K562 (cell line): ENCODE measurements at regions not wholly inside any gene's neighbourhood (a gene's known extent, or its start where the extent isn't known, plus 50 kb on each side); places are given as distances from the start of the nearest gene placed in this dataset.
A peak's percentile ranks its signal among the peaks of the same experiment; 100 is the strongest.

Experiments
- ATAC-seq: fragments of 200-7000 bp; cut with Tn5 transposase; 3 replicates; pipeline ENCODE4 v1.9.1; 2020; ENCODE audit warnings: moderate library complexity
- BruUV-seq: library from RNA; stranded (reverse); fragments of 400-500 nt; replicated peaks from 2 replicates; lab custom pipeline; 2021; lab: Mats Ljungman, UMichigan
- CTCF ChIA-PET: fragments of 300-600 bp; formaldehyde crosslinking; extraction: SDS; loops from one replicate; lab custom pipeline; 2021; ENCODE audit warnings: low intra/inter-chr PET ratio; lab: Yijun Ruan, JAX
- POLR2A ChIA-PET: fragments of 300-600, 350-650 bp; sonication (Branson Sonifier 250); formaldehyde crosslinking; extraction: SDS; loops from one replicate; lab custom pipeline; 2021; ENCODE audit warnings: antibody characterized with exemption, inconsistent platforms; lab: Yijun Ruan, JAX
- DNase-seq, 4 experiments: peaks; one replicate each; pipeline versions ENCODE4 v3.0.0 to v3.0.0-alpha.2; 2011 to 2018; ENCODE audit warnings: low spot score in 3 of 4, mixed read lengths in 3 of 4; ENCODE audit errors: extremely low read depth in 1 of 4
- FAIRE-seq: peaks from 2 replicates; lab custom pipeline; 2011; peaks lifted over from hg19 to GRCh38; lab: Jason Lieb, UNC
- H2AFZ ChIP-seq: 2 replicates; pipeline ENCODE4 v1.6.0; 2011; ENCODE audit warnings: low read depth, low read length, control low read depth, inconsistent platforms
- H3K27ac ChIP-seq: fragments of 200-600 bp; 3 replicates; pipeline ENCODE4 v1.8.0; 2011; ENCODE audit warnings: low read depth, mild to moderate bottlenecking, control low read depth, inconsistent platforms, low read length, moderate library complexity, mixed read lengths; ENCODE audit errors: extremely low read depth
- H3K27me3 ChIP-seq, 2 experiments: fragments of 300-600 bp in 1 of 2; 2 replicates in 1 of 2; 3 replicates in 1 of 2; pipeline versions ENCODE4 v1.6.0 to v1.8.0; 2011; ENCODE audit warnings: inconsistent platforms in 2 of 2, low read length in 2 of 2, mild to moderate bottlenecking in 1 of 2, mixed read lengths in 1 of 2, moderate library complexity in 1 of 2; ENCODE audit not compliant: control insufficient read depth in 2 of 2, insufficient read depth in 2 of 2
- H3K36me3 ChIP-seq: fragments of 300-600 bp; 3 replicates; pipeline ENCODE4 v1.8.0; 2011; ENCODE audit warnings: mild to moderate bottlenecking, low read length, inconsistent platforms; ENCODE audit not compliant: control insufficient read depth, insufficient read depth
- H3K4me1 ChIP-seq, 2 experiments: fragments of 200-600 bp in 1 of 2; replicated peaks in 1 of 2; 2 replicates in 1 of 2; 3 replicates in 1 of 2; pipeline versions ENCODE4 v1.5.1 to v1.8.0; 2011; ENCODE audit warnings: inconsistent platforms in 2 of 2, low read length in 2 of 2, mild to moderate bottlenecking in 1 of 2, mixed read lengths in 1 of 2, moderate library complexity in 1 of 2; ENCODE audit not compliant: control insufficient read depth in 2 of 2, insufficient read depth in 2 of 2
- H3K4me2 ChIP-seq: 2 replicates; pipeline ENCODE4 v1.6.1; 2011; ENCODE audit warnings: low read length, control low read depth, inconsistent platforms, mixed read lengths; ENCODE audit not compliant: insufficient read depth
- H3K4me3 ChIP-seq: fragments of 200-600 bp; sonication (generic), shearing (Covaris generic); 2 replicates; pipeline ENCODE4 v1.5.1; 2016; ENCODE audit warnings: control low read depth, inconsistent platforms
- H3K79me2 ChIP-seq: fragments of 200-600 bp; 3 replicates; pipeline ENCODE4 v1.8.0; 2011; ENCODE audit warnings: low read length, inconsistent platforms; ENCODE audit not compliant: control insufficient read depth, insufficient read depth
- H3K9ac ChIP-seq, 2 experiments: 2 replicates each; pipeline versions ENCODE4 v1.6.0 to v1.6.1; 2011; ENCODE audit warnings: low read depth in 2 of 2, low read length in 2 of 2, control low read depth in 1 of 2, inconsistent platforms in 1 of 2, mild to moderate bottlenecking in 1 of 2, mixed read lengths in 1 of 2; ENCODE audit not compliant: insufficient read depth in 1 of 2
- H3K9me1 ChIP-seq: one replicate; pipeline ENCODE4 v1.6.0; 2011; ENCODE audit warnings: inconsistent platforms, mild to moderate bottlenecking, low read length, moderate library complexity; ENCODE audit not compliant: control insufficient read depth, insufficient read depth
- H3K9me3 ChIP-seq: replicated peaks from 2 replicates; pipeline ENCODE4 v1.5.1; 2011; ENCODE audit warnings: low read depth, low read length, inconsistent platforms; ENCODE audit not compliant: control insufficient read depth, insufficient read depth
- H4K20me1 ChIP-seq: replicated peaks from 2 replicates; pipeline ENCODE4 v1.6.1; 2011; ENCODE audit warnings: low read length, inconsistent platforms, mixed read lengths; ENCODE audit not compliant: control insufficient read depth, insufficient read depth
- CBFB ChIP-seq: sonication (generic); formaldehyde crosslinking; IDR thresholded peaks from 2 replicates; pipeline ENCODE4 v1.4.0; 2020; ENCODE audit warnings: mild to moderate bottlenecking, missing genetic modification reagents
- HNRNPUL1 ChIP-seq: fragments of 200-400 bp; formaldehyde crosslinking; IDR thresholded peaks from 2 replicates; pipeline ENCODE4 v1.6.1; 2017; ENCODE audit warnings: low read length
- IFI16 ChIP-seq: fragments of 250-450 bp; sonication (Bioruptor Pico); IDR thresholded peaks from 2 replicates; pipeline ENCODE4 v2.1.2; 2022; ENCODE audit warnings: mild to moderate bottlenecking, inconsistent platforms
- KHSRP ChIP-seq: fragments of 450-650 bp; IDR thresholded peaks from 2 replicates; pipeline ENCODE4 v1.6.1; 2017
- NBN ChIP-seq: fragments of 450-650 bp; IDR thresholded peaks from 2 replicates; pipeline ENCODE4 v1.6.1; 2016; ENCODE audit warnings: low read depth, mild to moderate bottlenecking
- TCF3 ChIP-seq: sonication (generic); formaldehyde crosslinking; IDR thresholded peaks from 2 replicates; pipeline ENCODE4 v1.4.0; 2020; ENCODE audit warnings: mild to moderate bottlenecking, missing genetic modification reagents
- ZBTB17 ChIP-seq: fragments of 450-650 bp; formaldehyde crosslinking; IDR thresholded peaks from 2 replicates; pipeline ENCODE4 v1.4.0; 2020; ENCODE audit warnings: mild to moderate bottlenecking
- ZNF830 ChIP-seq: fragments of 250-450 bp; sonication (Bioruptor Pico); IDR thresholded peaks from 2 replicates; pipeline ENCODE4 v1.5.0; 2021; ENCODE audit warnings: mild to moderate bottlenecking
- WGBS: fragments of 100-300 bp; shearing (Covaris generic); methylation state at CpG from one replicate; pipeline ENCODE4 v1.1.6; 2016; ENCODE audit warnings: low coverage, mixed read lengths; ENCODE audit not compliant: insufficient coverage; ENCODE audit errors: missing lambda C conversion rate; 5-methylcytosine and 5-hydroxymethylcytosine counted together
- in situ Hi-C: fragments of 300-500 bp; cut with MboI; formaldehyde crosslinking; loops from 4 replicates; pipeline ENCODE4 v1.15.0; 2018; ENCODE audit warnings: inconsistent platforms, mixed read lengths
- intact Hi-C: fragments of 100-400 bp; cut with micrococcal nuclease; formaldehyde crosslinking; loops from 2 replicates; pipeline ENCODE4 v1.14.2; 2022

DNA sequence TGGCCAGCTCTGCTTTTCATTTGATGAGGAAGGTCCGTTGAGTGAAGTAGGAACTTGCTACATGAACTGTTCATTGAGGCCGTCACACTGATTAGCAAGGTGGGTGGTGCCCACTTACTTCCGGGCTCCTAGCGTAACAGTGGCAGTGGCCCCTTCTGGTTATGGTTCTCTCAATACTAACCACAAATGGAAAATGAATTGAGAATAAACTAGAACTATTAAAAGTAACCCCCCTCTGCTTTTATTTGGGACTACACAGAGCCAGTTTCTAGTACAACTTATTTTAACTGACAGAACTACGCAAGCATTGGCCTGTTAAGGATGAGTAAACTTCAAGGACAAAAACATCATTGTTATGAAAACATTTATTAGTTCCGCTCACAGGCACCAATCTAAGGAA lies 519.1 kb downstream of the INHBA start (continued):
- TF ChIP-seq CBFB (CRISPR knock-in tag), result no peak
- TF ChIP-seq, all 486 proteins: peak for 0

GRCh38 chr7:41182782-41183181 lies 520.1 kb downstream of the INHBA start:
- no peak for FAIRE-seq
- CTCF ChIA-PET, result interaction anchor here (0.7 kb wide), 1 partner anchor 23 kb away, joined by 3 read pairs; no protein-coding TSS in a partner anchor
- H3K79me2 ChIP-seq, result no peaks in the 10 kb centered on the region
- ATAC-seq, result no peak
- H3K9ac ChIP-seq, result no peak overlapping the region
- H3K27me3 ChIP-seq, result no peaks in the 10 kb centered on the region
- no peak for DNase-seq
- H3K9me3 ChIP-seq, result no peaks in the 10 kb centered on the region
- no TSS peak for BruUV-seq
- no CpG with 5 or more reads among the region's 2 CpGs for WGBS
- H4K20me1 ChIP-seq, result no peaks in the 10 kb centered on the region
- no peak overlapping the region for H2AFZ ChIP-seq
- H3K4me1 ChIP-seq, result no peaks in the 10 kb centered on the region
- intact Hi-C loops, result no loop called here
- no peak overlapping the region for H3K4me2 ChIP-seq
- H3K27ac ChIP-seq, result no peak overlapping the region
- no peak overlapping the region for H3K4me3 ChIP-seq
- H3K36me3 ChIP-seq, result no peaks in the 10 kb centered on the region
- no peaks in the 10 kb centered on the region for H3K9me1 ChIP-seq
- TF ChIP-seq ZBTB17 (CRISPR knock-in tag), result no peak
- no peak for TF ChIP-seq IFI16 (CRISPR knock-in tag)
- TF ChIP-seq, all 486 proteins: peak for 0
- in situ Hi-C loops, result no loop called here
- POLR2A ChIA-PET, result no interaction called here

- Histone ChIP-seq H3K9me1 (no peaks in the 10 kb centered on the region), H2AFZ (no peak overlapping the region), H3K36me3 (no peaks in the 10 kb centered on the region), H3K27ac (no peak overlapping the region), H3K9me3 (no peaks in the 10 kb centered on the region; the same call in 1 of the 2 replicates), H3K27me3 (no peaks in the 10 kb centered on the region), H3K4me3 (no peak overlapping the region), H3K9ac (no peak overlapping the region), H3K4me1 (no peaks in the 10 kb centered on the region), H4K20me1 (no peaks in the 10 kb centered on the region), H3K4me2 (no peak overlapping the region), H3K79me2 (no peaks in the 10 kb centered on the region)
- 0% methylated on average over 3 of the region's 8 CpGs for WGBS
- POLR2A ChIA-PET, result no interaction called here
- DNase-seq (peak in 1 of 4 experiments; percentile 0), FAIRE-seq (no peak), ATAC-seq (no peak)
- intact Hi-C loops, result no loop called here
- in situ Hi-C loops, result no loop called here
- peak; percentile 21; the same call in 1 of the 2 replicates for TF ChIP-seq TCF3 (CRISPR knock-in tag)
- no peak for TF ChIP-seq ZNF830
- TF ChIP-seq KHSRP, result no peak
- no peak for TF ChIP-seq NBN
- no peak for TF ChIP-seq HNRNPUL1
- CTCF ChIA-PET, result no interaction called here
- BruUV-seq, result no TSS peak
Observed at GRCh38 chr7:41175435-41175834, 527.5 kb downstream of the INHBA start.
